OCI-LY7 (cell line): ENCODE measurements at regions not wholly inside any gene's neighbourhood (a gene's known extent, or its start where the extent isn't known, plus 50 kb on each side); places are given as distances from the start of the nearest gene placed in this dataset.

Experiments used
- BruUV-seq: library from RNA; stranded (reverse); fragments of 400-500 nt; replicated peaks from 2 replicates; lab custom pipeline; 2021; lab: Mats Ljungman, UMichigan
- CTCF ChIA-PET: fragments of 300-600 bp; sonication (Branson Sonifier 250); formaldehyde crosslinking; loops from one replicate; lab custom pipeline; 2022; ENCODE audit warnings: antibody characterized with exemption; ENCODE audit not compliant: unreplicated experiment; lab: Charles Lee
- POLR2A ChIA-PET: fragments of 300-600 bp; sonication (Branson Sonifier 250); formaldehyde crosslinking; loops from one replicate; lab custom pipeline; 2022; ENCODE audit warnings: antibody characterized with exemption; lab: Charles Lee
- DNase-seq: peaks from one replicate; pipeline ENCODE4 v3.0.0-alpha.2; 2015; ENCODE audit warnings: low spot score
- H2AFZ ChIP-seq: fragments of 200-600 bp; sonication (generic), shearing (Covaris generic); 2 replicates; pipeline ENCODE4 v1.6.1; 2014; ENCODE audit warnings: mild to moderate bottlenecking, antibody characterized with exemption, low read length, moderate library complexity
- H3K27ac ChIP-seq: fragments of 200-600 bp; sonication (generic); 2 replicates; pipeline ENCODE4 v1.5.1; 2014; ENCODE audit warnings: mixed run types, low read depth, mild to moderate bottlenecking, moderate library complexity, low read length, inconsistent platforms; ENCODE audit not compliant: poor library complexity, severe bottlenecking
- H3K36me3 ChIP-seq: fragments of 200-600 bp; sonication (generic); 2 replicates; pipeline ENCODE4 v1.6.1; 2014; ENCODE audit warnings: mild to moderate bottlenecking, antibody characterized with exemption, low read length, moderate library complexity, mixed read lengths; ENCODE audit not compliant: insufficient read depth
- H3K4me1 ChIP-seq: fragments of 200-600 bp; sonication (generic); 2 replicates; pipeline ENCODE4 v1.5.1; 2014; ENCODE audit warnings: mild to moderate bottlenecking, low read length; ENCODE audit not compliant: insufficient read depth, poor library complexity, severe bottlenecking
- H3K4me2 ChIP-seq: fragments of 200-600 bp; sonication (generic); 2 replicates; pipeline ENCODE4 v1.6.1; 2014; ENCODE audit warnings: mild to moderate bottlenecking, low read length
- H3K4me3 ChIP-seq: fragments of 200-600 bp; sonication (generic); 2 replicates; pipeline ENCODE4 v1.5.1; 2014; ENCODE audit warnings: mild to moderate bottlenecking, low read depth, low read length; ENCODE audit not compliant: poor library complexity, severe bottlenecking
- H3K79me2 ChIP-seq: fragments of 200-600 bp; sonication (generic); 2 replicates; pipeline ENCODE4 v1.6.1; 2016; ENCODE audit warnings: low read depth, mild to moderate bottlenecking, low read length, moderate library complexity, mixed read lengths; ENCODE audit not compliant: insufficient read depth
- H3K9me2 ChIP-seq: fragments of 200-600 bp; sonication (generic); 2 replicates; pipeline ENCODE4 v1.6.1; 2016; ENCODE audit warnings: mild to moderate bottlenecking, low read length, mixed read lengths; ENCODE audit not compliant: insufficient read depth
- H3K9me3 ChIP-seq: fragments of 200-600 bp; sonication (generic); 2 replicates; pipeline ENCODE4 v1.6.1; 2014; ENCODE audit warnings: mild to moderate bottlenecking, mixed run types, low read length, mixed read lengths
- H4K20me1 ChIP-seq: fragments of 200-600 bp; sonication (generic); 2 replicates; pipeline ENCODE4 v1.6.1; 2014; ENCODE audit warnings: mild to moderate bottlenecking, antibody characterized with exemption, low read length, moderate library complexity, mixed read lengths; ENCODE audit not compliant: insufficient read depth
- CTCF ChIP-seq: fragments of 200-600 bp; sonication (generic); conservative IDR thresholded peaks from 2 replicates; pipeline ENCODE4 v1.5.1; 2014; ENCODE audit warnings: mild to moderate bottlenecking, antibody characterized with exemption, low read length, moderate library complexity, mixed read lengths
- EZH2phosphoT487 ChIP-seq: fragments of 200-600 bp; sonication (generic); IDR thresholded peaks from 2 replicates; pipeline ENCODE4 v1.6.1; 2018; ENCODE audit warnings: low read depth, borderline replicate concordance, mild to moderate bottlenecking, mixed run types, antibody characterized with exemption, low read length, moderate library complexity, mixed read lengths
- intact Hi-C: fragments of 100-400 bp; cut with micrococcal nuclease; formaldehyde crosslinking; loops from one replicate; pipeline ENCODE4 v1.10.0; 2022; ENCODE audit not compliant: unreplicated experiment

GRCh38 chr18:2186967-2187366 is 384.3 kb downstream of the METTL4 start:
- Histone ChIP-seq H3K4me2 (no peak overlapping the region), H2AFZ (no peak overlapping the region), H3K27ac (no peak overlapping the region), H3K36me3 (no peaks in the 10 kb centered on the region), H4K20me1 (no peaks in the 10 kb centered on the region), H3K79me2 (no peaks in the 10 kb centered on the region), H3K4me1 (no peaks in the 10 kb centered on the region), H3K9me2 (no peaks in the 10 kb centered on the region), H3K9me3 (no peaks in the 10 kb centered on the region), H3K4me3 (no peak overlapping the region)
- DNase-seq, result no peak
- TF ChIP-seq CTCF (no peak), EZH2phosphoT487 (no peak)
- intact Hi-C loops, result no loop called here
- POLR2A ChIA-PET, result no interaction called here
- CTCF ChIA-PET, result no interaction called here
- BruUV-seq, result no TSS peak

GRCh38 chr18:2188258-2188657 is 383.0 kb downstream of the METTL4 start:
- Histone ChIP-seq H4K20me1 (no peaks in the 10 kb centered on the region), H3K27ac (no peak overlapping the region), H2AFZ (no peak overlapping the region), H3K4me1 (no peaks in the 10 kb centered on the region), H3K4me2 (no peak overlapping the region), H3K36me3 (no peaks in the 10 kb centered on the region), H3K9me3 (no peaks in the 10 kb centered on the region), H3K79me2 (no peaks in the 10 kb centered on the region), H3K9me2 (no peaks in the 10 kb centered on the region), H3K4me3 (no peak overlapping the region)
- TF ChIP-seq EZH2phosphoT487, result no peak
- TF ChIP-seq CTCF, result no peak
- POLR2A ChIA-PET, result no interaction called here
- no peak for DNase-seq
- intact Hi-C loops, result no loop called here
- CTCF ChIA-PET, result no interaction called here
- BruUV-seq, result no TSS peak

GRCh38 chr18:2191180-2191790 is 380.0 kb downstream of the METTL4 start:
- intact Hi-C loops, result no loop called here

More at GRCh38 chr18:2191180-2191790, 380.0 kb downstream of the METTL4 start:
- no peak overlapping the region for H3K4me3 ChIP-seq
- no peaks in the 10 kb centered on the region for H3K4me1 ChIP-seq
- no peaks in the 10 kb centered on the region for H3K9me2 ChIP-seq
- BruUV-seq, result no TSS peak
- H3K27ac ChIP-seq, result no peak overlapping the region
- H3K36me3 ChIP-seq, result no peaks in the 10 kb centered on the region
- H3K4me2 ChIP-seq, result no peak overlapping the region
- ChIA-PET POLR2A (no interaction called here), CTCF (no interaction called here)
- no peaks in the 10 kb centered on the region for H3K9me3 ChIP-seq
- H2AFZ ChIP-seq, result no peak overlapping the region
- H4K20me1 ChIP-seq, result no peaks in the 10 kb centered on the region
- H3K79me2 ChIP-seq, result no peaks in the 10 kb centered on the region
- TF ChIP-seq CTCF (no peak), EZH2phosphoT487 (no peak)
- no peak for DNase-seq
